GM21619 (cell line): ENCODE measurements at regions not wholly inside any gene's neighbourhood (a gene's known extent, or its start where the extent isn't known, plus 50 kb on each side); places are given as distances from the start of the nearest gene placed in this dataset.
"Not testable (repeated sequence)": the region's sequence is repeated elsewhere in the genome, so short reads cannot be mapped to it uniquely, and the experiment has no call there.

Experiments used
- ATAC-seq: cut with Tn5 transposase; IDR thresholded peaks from one replicate; pipeline ENCODE4 v1.9.1; 2021; ENCODE audit not compliant: unreplicated experiment

- ATAC-seq = no peak
These were observed 544.1 kb upstream of the CDH7 start for GRCh38 chr18:65206551-65207260.

- no peak for ATAC-seq
These were observed 548.7 kb upstream of the CDH7 start for GRCh38 chr18:65202091-65202490.

GRCh38 chr18:65175681-65176080 lies 575.1 kb upstream of the CDH7 start:
- ATAC-seq = no peak

GRCh38 chr18:65162086-65162485 lies 588.7 kb upstream of the CDH7 start:
- not testable (repeated sequence) for ATAC-seq

- no peak for ATAC-seq
These were observed 604.3 kb upstream of the CDH7 start for GRCh38 chr18:65146482-65147021.

GRCh38 chr18:65145312-65145711 lies 605.5 kb upstream of the CDH7 start:
- no peak for ATAC-seq

GRCh38 chr18:65133610-65134009 lies 617.2 kb upstream of the CDH7 start:
- ATAC-seq = no peak

- no peak for ATAC-seq
These were observed 626.2 kb upstream of the CDH7 start for GRCh38 chr18:65124633-65125032.

- ATAC-seq = no peak
These were observed 646.9 kb upstream of the CDH7 start for GRCh38 chr18:65103864-65104263.

GRCh38 chr18:65093346-65093745 lies 657.5 kb upstream of the CDH7 start:
- ATAC-seq = no peak

- no peak for ATAC-seq
These were observed 659.0 kb upstream of the CDH7 start for GRCh38 chr18:65091744-65092329.

GRCh38 chr18:65082907-65083306 lies 667.9 kb upstream of the CDH7 start:
- ATAC-seq = no peak

GRCh38 chr18:65081786-65082185 lies 669.0 kb upstream of the CDH7 start:
- ATAC-seq = no peak

- ATAC-seq = no peak
These were observed 677.7 kb upstream of the CDH7 start for GRCh38 chr18:65073060-65073550.

GRCh38 chr18:65057439-65058083 lies 693.3 kb upstream of the CDH7 start:
- no peak for ATAC-seq

GRCh38 chr18:65056575-65056974 lies 694.2 kb upstream of the CDH7 start:
- ATAC-seq = no peak

GRCh38 chr18:65049586-65049985 lies 701.2 kb upstream of the CDH7 start:
- no peak for ATAC-seq

- no peak for ATAC-seq
These were observed 711.2 kb upstream of the CDH7 start for GRCh38 chr18:65039578-65039977.

- no peak for ATAC-seq
These were observed 715.1 kb upstream of the CDH7 start for GRCh38 chr18:65035701-65036100.

- no peak for ATAC-seq
These were observed 725.1 kb upstream of the CDH7 start for GRCh38 chr18:65025756-65026155.

GRCh38 chr18:65021021-65021420 lies 729.8 kb upstream of the CDH7 start:
- no peak for ATAC-seq

- no peak for ATAC-seq
These were observed 732.6 kb upstream of the CDH7 start for GRCh38 chr18:65018184-65018583.
